Body of pancreas (tissue), 4 donors: ENCODE measurements at regions not wholly inside any gene's neighbourhood (a gene's known extent, or its start where the extent isn't known, plus 50 kb on each side); places are given as distances from the start of the nearest gene placed in this dataset.

Source experiments
- ATAC-seq: fragments of 150-250 bp; one replicate; pipeline ENCODE4 v1.9.1; 2016
- DNase-seq, 4 donors: peaks; one replicate each; pipeline ENCODE4 v3.0.0-alpha.2; 2019
- H3K27ac ChIP-seq, 4 donors: fragments of 200-600 bp; sonication (generic); 1 replicate in 3 of 4; 2 replicates in 1 of 4; pipeline versions ENCODE4 v1.5.1 to v1.6.1; 2016 to 2019; ENCODE audit warnings: mild to moderate bottlenecking in 1 of 4, mixed read lengths in 1 of 4, moderate library complexity in 1 of 4
- H3K27me3 ChIP-seq, 2 donors: fragments of 200-600 bp; sonication (generic); one replicate each; pipeline ENCODE4 v1.6.0; 2016; ENCODE audit warnings: mild to moderate bottlenecking in 1 of 2
- H3K36me3 ChIP-seq, 2 donors: fragments of 200-600 bp; sonication (generic); replicated peaks in 1 of 2; 2 replicates each; pipeline ENCODE4 v1.5.1; 2016; ENCODE audit warnings: low read depth in 2 of 2; ENCODE audit not compliant: insufficient read depth in 1 of 2
- H3K4me1 ChIP-seq: fragments of 200-600 bp; sonication (generic); one replicate; pipeline ENCODE4 v1.6.0; 2016
- H3K4me3 ChIP-seq, 2 donors: fragments of 200-600 bp; sonication (generic); 1 replicate in 1 of 2; 2 replicates in 1 of 2; pipeline ENCODE4 v1.5.1; 2016 to 2019
- H3K9me3 ChIP-seq, 3 donors: fragments of 200-600 bp; sonication (generic); 1 replicate in 2 of 3; 2 replicates in 1 of 3; pipeline ENCODE4 v1.5.1; 2016
- CTCF ChIP-seq, 7 experiments: fragments of 450-650 bp in 4 of 7; fragments of 200-600 bp in 3 of 7; sonication (generic) in 3 of 7; IDR thresholded peaks; one replicate each; pipeline ENCODE4 v1.5.1; 2016 to 2019; ENCODE audit warnings: antibody characterized with exemption in 7 of 7
- POLR2A ChIP-seq, 3 donors: fragments of 450-650 bp; IDR thresholded peaks; one replicate each; pipeline ENCODE4 v1.6.1; 2016; ENCODE audit warnings: antibody characterized with exemption in 3 of 3, mild to moderate bottlenecking in 2 of 3
- WGBS, 2 donors: methylation state at CpG; one replicate each; pipeline ENCODE4 v1.1.5; 2017; 5-methylcytosine and 5-hydroxymethylcytosine counted together
- intact Hi-C: fragments of 100-400 bp; cut with DNase I; formaldehyde crosslinking; loops from one replicate; pipeline ENCODE4 v1.15.1; 2023

GRCh38 chr7:7048213-7048612, 134.1 kb upstream of the C1GALT1 start:
- no peak overlapping the region for H3K27ac ChIP-seq
- 50 to 52% methylated on average over 4 of the region's 4 CpGs for WGBS, 2 donors
- intact Hi-C loops = no loop called here
- DNase-seq (no peak), ATAC-seq (no peak)
- H3K36me3 ChIP-seq = no peaks in the 10 kb centered on the region
- H3K27me3 ChIP-seq = no peaks in the 10 kb centered on the region
- H3K9me3 ChIP-seq = no peaks in the 10 kb centered on the region
- H3K4me3 ChIP-seq = no peak overlapping the region
- TF ChIP-seq POLR2A (IDR thresholded peaks at IDR 0.05) = no peak
- TF ChIP-seq CTCF (IDR thresholded peaks at IDR 0.05) = no peak
- H3K4me1 ChIP-seq = no peaks in the 10 kb centered on the region

- intact Hi-C loops = no loop called here
- no peaks in the 10 kb centered on the region for H3K9me3 ChIP-seq
- WGBS, 2 donors = 45 to 59% methylated on average over 4 of the region's 4 CpGs
Observed at GRCh38 chr7:7051206-7051877, 131.0 kb upstream of the C1GALT1 start.

GRCh38 chr7:7054252-7054830, 128.0 kb upstream of the C1GALT1 start:
- intact Hi-C loops = no loop called here
- Histone ChIP-seq H3K4me1 (no peaks in the 10 kb centered on the region), H3K4me3 (no peak overlapping the region), H3K27ac (no peak overlapping the region), H3K27me3 (no peaks in the 10 kb centered on the region), H3K9me3 (no peaks in the 10 kb centered on the region), H3K36me3 (no peaks in the 10 kb centered on the region)
- TF ChIP-seq POLR2A (IDR thresholded peaks at IDR 0.05) (no peak), CTCF (IDR thresholded peaks at IDR 0.05) (no peak)
- ATAC-seq (no peak), DNase-seq (no peak)
- WGBS, 2 donors = 60 to 77% methylated on average over 8 of the region's 8 CpGs

More at GRCh38 chr7:7051206-7051877, 131.0 kb upstream of the C1GALT1 start:
- Histone ChIP-seq H3K27me3 (no peaks in the 10 kb centered on the region), H3K27ac (no peak overlapping the region), H3K4me3 (no peak overlapping the region), H3K36me3 (no peaks in the 10 kb centered on the region), H3K4me1 (no peaks in the 10 kb centered on the region)
- TF ChIP-seq POLR2A (IDR thresholded peaks at IDR 0.05) (no peak), CTCF (IDR thresholded peaks at IDR 0.05) (no peak)
- DNase-seq (no peak), ATAC-seq (no peak)

GRCh38 chr7:7060828-7061599, 121.3 kb upstream of the C1GALT1 start:
- no peaks in the 10 kb centered on the region for H3K36me3 ChIP-seq
- no peaks in the 10 kb centered on the region for H3K9me3 ChIP-seq
- H3K27ac ChIP-seq = no peak overlapping the region
- DNase-seq (no peak), ATAC-seq (no peak)
- no peaks in the 10 kb centered on the region for H3K27me3 ChIP-seq
- H3K4me3 ChIP-seq = no peak overlapping the region
- WGBS, 2 donors = 71 to 87% methylated on average over 10 of the region's 10 CpGs
- intact Hi-C loops = no loop called here
- no peaks in the 10 kb centered on the region for H3K4me1 ChIP-seq
- TF ChIP-seq POLR2A (IDR thresholded peaks at IDR 0.05) (no peak), CTCF (IDR thresholded peaks at IDR 0.05) (no peak)
